SK-N-DZ (cell line): ENCODE measurements at regions not wholly inside any gene's neighbourhood (a gene's known extent, or its start where the extent isn't known, plus 50 kb on each side); places are given as distances from the start of the nearest gene placed in this dataset.

ENCODE experiments used
- DNase-seq: peaks from one replicate; pipeline ENCODE4 v3.0.0-alpha.2; 2015; ENCODE audit warnings: low spot score

GRCh38 chr1:50295566-50295965 is 127.7 kb downstream of the DMRTA2 start:
- no peak for DNase-seq

DNA sequence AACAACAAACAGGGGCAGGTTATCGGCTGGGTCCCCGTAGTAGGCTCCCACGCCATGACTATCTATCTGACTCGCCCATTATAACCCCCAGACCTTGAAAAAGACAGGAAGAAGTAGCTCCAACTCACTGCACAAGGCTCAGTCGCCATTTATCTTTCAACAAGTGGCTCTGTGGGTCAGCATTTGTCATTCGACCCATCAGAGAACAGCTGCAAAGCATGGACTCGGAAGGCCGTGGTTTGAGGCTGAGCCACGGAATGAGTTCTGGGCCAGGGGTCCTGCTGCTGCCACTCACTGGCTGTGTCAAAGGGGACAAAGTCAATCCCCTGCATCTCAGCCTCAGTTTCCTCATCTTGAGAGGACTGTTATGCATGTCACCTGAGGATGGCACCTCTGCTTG is 131.0 kb downstream of the DMRTA2 start:
- no peak for DNase-seq

GRCh38 chr1:50289495-50289894 is 133.7 kb downstream of the DMRTA2 start:
- no peak for DNase-seq

GRCh38 chr1:50285994-50286393 is 137.2 kb downstream of the DMRTA2 start:
- no peak for DNase-seq

DNA sequence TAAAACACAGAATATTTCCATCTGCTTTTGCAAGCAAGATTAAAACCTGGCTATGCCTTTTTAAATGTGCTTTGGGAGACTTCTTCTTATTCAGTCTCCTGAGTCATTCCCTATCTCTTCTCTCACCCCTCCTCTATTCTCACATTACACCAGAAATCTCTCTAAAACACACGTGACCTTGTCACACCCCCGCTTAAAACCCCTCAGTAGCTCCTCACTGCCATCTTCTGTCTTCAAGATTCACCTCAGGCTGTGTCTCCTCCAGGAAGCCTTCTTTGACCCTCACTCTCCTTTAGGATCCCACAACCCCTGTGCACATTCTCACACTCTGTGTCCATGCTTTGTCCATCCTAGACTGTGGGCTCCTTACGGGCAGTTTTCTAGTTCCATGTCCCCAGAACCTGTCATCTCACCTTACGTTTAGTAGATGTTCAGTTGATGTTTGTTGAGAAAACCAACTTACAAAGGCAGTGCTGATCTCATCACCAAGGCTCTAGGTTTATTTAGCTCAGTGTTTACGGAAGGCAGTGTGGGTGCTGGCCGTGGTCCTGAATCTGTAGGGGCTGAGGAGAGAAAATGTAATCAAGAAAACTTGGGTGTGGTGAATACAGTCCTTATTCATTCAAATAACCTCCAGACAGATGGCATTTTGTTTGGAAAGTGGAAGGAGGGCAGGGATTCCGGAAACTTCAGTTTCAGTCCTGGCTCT is 143.5 kb downstream of the DMRTA2 start:
- DNase-seq, result peak; percentile 51

GRCh38 chr1:50278961-50279360 is 144.3 kb downstream of the DMRTA2 start:
- DNase-seq, result no peak

DNA sequence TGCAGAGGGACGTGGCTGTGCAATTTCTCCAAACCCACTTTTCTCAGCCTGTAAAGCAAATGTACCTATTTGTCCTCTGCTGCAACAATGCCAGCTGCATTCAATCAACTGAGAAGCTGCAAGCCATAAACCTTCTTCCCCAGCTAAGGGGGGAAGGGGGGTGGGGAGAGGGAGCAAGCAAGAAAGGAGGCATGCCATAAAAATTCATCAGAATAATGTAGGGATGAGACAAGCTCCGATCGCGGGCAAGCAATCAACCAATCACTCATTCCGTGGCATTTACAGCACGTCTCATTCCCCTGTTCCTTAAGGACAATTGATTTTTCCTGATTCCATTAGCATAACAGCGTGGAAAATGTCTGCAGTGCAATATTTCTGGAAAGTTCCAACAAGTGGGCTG is 144.8 kb downstream of the DMRTA2 start:
- peak; percentile 45 for DNase-seq

DNA sequence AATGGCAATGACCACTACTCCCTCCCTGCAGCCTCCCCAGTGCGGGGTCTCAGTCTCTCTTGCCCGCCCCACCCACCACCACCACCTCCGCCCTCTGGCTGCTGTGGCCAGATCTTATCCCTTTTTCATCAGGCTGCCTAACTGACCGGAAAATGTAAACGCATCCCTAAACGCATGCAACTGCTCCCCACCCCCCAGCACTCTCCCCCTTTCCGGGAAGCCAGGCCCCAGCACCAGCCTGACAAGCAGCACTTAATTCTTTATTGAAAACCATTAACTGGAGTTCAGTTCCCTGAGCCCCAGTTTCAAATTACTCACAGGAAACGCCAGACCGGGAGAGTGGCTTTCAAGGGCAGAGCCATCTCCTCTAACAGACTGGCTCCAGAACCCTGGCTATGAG is 147.7 kb downstream of the DMRTA2 start:
- peak; percentile 78 for DNase-seq

DNA sequence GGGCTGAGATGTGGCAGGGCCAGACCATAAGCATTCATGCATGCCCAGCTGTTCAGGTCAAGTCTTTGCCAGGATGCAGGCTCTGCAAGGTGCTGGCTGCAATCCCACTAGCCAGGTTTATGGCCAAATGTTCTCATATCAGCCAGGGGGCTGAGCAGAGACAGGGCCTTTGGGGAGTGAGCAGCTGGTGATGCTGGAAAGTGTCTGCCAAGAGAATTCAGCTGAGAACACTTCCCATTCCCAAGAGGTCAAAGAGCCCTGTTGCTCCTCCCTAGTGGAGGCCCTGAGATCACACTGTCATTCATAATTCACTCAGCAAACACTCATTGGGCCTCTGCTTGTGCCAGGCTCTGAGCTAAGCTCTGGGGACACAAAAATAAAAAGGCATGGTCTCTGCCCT is 150.3 kb downstream of the DMRTA2 start:
- peak; percentile 72 for DNase-seq

- DNase-seq, result peak; percentile 65
Measured at GRCh38 chr1:50271968-50272578, 151.2 kb downstream of the DMRTA2 start.

DNA sequence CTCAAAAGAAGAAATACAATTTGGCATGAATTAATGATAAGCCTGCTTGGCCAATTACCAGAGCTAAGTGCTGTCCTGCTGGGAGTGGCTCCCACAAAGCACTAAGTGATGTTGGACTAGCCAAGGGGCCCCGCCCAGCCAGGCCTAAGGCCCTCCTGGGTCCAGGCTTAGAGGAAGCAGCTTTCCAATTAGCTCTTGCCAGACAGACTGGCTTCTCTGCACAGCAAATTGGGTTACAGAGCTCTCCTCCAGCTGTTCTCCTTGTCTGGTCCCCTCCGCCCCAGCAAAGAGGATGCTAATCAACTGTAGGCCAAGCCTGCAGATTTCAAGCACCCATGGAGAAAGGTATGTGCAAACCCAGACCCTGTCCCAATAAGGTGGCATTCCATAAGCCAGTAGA is 151.9 kb downstream of the DMRTA2 start:
- DNase-seq, result peak; percentile 97

- DNase-seq, result peak; percentile 59
Measured at GRCh38 chr1:50270926-50271325, 152.3 kb downstream of the DMRTA2 start.

- no peak for DNase-seq
Measured at GRCh38 chr1:50268049-50268448, 155.2 kb downstream of the DMRTA2 start.

DNA sequence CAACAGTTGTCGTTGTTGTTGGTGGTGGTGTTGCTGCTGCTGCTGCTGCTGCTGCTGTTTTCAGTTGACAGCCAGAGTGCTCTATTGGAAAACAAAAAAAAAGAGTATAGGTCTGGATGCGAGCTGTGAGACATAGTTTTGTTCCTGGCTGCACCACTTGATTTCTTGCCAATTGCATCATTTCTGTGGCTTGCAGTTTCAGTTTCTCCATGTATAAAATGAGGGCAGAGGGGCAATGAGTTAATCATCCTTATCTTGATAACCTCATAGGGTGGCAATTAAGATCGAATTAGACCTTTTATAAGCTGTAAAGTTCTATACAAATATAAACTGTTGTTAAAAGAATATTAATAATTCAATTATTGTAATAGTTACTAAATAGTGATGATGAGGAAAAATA is 156.7 kb downstream of the DMRTA2 start:
- DNase-seq, result no peak

DNA sequence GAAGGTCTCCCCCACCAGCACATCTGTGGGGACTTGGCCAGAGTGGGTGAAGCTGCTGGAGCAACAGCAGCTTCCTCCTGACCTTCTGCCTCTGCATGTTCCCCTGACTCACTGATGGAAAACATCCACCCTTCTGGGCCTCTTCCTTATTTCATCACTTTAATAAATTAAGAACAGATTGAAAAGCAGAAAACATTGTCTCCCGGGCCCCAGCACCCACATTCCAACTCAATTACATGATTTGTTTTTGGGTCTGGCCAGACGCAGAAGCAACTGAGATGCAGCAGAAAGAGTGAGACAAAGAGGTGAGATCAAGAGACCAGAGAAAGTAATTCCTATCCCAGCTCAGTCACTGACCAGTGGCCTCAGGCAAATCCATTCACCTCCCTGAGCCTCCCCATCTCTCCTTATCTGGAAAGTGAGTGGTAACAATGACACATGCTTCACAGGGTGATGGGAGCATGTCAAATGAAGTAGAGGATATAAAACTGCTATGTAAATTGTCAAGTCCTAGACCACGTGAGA is 157.1 kb downstream of the ELAVL4 start:
- peak; percentile 89 for DNase-seq

- no peak for DNase-seq
Measured at GRCh38 chr1:50264590-50264989, 155.9 kb downstream of the ELAVL4 start.

- DNase-seq, result no peak
Measured at GRCh38 chr1:50262436-50262835, 153.7 kb downstream of the ELAVL4 start.

GRCh38 chr1:50261951-50262350 is 153.2 kb downstream of the ELAVL4 start:
- no peak for DNase-seq

GRCh38 chr1:50257940-50258685 is 149.4 kb downstream of the ELAVL4 start:
- DNase-seq, result no peak

DNA sequence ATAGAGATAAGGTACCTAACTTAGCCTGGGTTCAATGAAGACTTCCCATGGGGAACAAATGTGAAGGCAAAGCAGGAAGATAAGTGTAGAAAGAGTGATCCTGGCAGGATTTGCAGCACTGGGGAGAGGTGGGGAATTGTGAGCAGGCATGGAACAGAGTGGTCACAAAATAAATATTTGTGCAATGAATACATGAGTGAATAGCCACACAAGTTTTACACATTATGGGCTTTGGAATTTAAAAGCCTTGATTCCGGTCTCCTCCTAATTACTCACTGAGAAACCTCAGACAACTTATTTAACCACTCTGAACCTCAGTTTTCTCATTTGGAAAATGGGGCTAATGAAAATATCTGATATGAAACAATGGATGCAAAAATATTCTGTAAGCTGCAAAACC is 148.3 kb downstream of the ELAVL4 start:
- no peak for DNase-seq
